Fibroblast of the conjunctiva (primary cell): ENCODE measurements at regions not wholly inside any gene's neighbourhood (a gene's known extent, or its start where the extent isn't known, plus 50 kb on each side); places are given as distances from the start of the nearest gene placed in this dataset.
A peak's percentile ranks its signal among the peaks of the same experiment; 100 is the strongest.

Experiments
- DNase-seq: peaks from one replicate; pipeline ENCODE4 v3.0.0-alpha.2; 2010; ENCODE audit warnings: low read depth

- peak; percentile 75 for DNase-seq
These were observed 119.2 kb upstream of the EDNRA start for GRCh38 chr4:147361726-147362125.

- DNase-seq = peak; percentile 68
These were observed 118.0 kb upstream of the EDNRA start for GRCh38 chr4:147362938-147363337.

- no peak for DNase-seq
These were observed 117.4 kb upstream of the EDNRA start for GRCh38 chr4:147363514-147363913.

- DNase-seq = no peak
These were observed 115.5 kb upstream of the EDNRA start for GRCh38 chr4:147365396-147365795.

GRCh38 chr4:147366164-147366563 lies 114.7 kb upstream of the EDNRA start:
- no peak for DNase-seq

DNA sequence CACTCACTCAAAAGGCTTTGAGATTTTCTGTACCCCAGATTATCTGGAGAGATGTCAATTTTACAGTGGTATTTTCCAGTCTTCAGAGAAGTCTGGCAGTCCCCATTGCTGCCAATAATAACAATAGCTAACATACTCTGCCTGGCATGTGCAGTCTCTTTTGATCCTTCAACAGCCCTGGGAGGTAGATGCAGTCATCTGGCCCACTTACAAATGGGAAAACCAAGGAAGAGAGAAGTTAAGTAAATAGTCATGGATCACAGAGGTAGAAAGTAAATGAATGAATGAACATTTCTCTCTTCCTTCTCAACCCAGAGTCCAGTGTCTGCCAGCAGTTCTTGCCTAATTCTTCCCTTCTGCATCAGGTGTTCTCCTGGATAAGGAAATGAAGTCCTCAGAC lies 113.0 kb upstream of the EDNRA start:
- DNase-seq = peak; percentile 13

DNA sequence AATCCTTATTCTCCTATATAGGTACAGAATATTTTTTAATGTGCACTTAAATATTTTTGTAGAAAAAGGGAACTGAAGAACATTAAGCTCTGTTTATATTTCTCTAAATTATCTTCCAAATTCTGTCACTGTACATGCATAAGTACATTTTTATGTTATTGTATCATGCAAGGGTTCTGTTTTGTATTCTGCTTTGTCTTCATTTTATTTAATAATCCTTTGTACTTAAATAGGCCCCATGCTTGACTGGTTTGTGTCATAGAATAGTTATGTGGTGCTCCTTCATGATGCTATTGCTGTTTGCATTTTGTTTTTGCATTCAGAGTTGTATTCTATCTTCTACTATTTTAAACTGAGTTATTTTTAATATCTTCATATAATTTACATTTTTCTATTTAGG lies 111.9 kb upstream of the EDNRA start:
- no peak for DNase-seq

GRCh38 chr4:147370473-147370872 lies 110.4 kb upstream of the EDNRA start:
- no peak for DNase-seq

DNA sequence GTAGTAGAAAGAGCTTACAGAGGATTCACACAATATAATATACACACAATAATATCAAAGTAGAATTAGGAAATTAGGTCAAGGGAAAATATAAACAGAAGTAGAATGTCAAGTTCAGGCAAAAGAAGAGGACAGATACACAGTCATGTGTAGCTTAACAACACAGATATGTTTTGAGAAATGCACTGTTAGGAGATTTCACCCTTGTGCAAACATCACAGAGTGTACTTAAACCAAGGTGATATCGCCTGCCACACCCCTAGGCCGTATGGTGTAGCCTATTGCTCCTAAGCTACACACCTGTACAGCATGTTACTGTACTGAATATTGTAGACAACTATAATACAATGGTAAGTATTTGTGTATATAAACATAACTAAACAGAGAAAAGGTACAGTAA lies 110.0 kb upstream of the EDNRA start:
- no peak for DNase-seq

DNA sequence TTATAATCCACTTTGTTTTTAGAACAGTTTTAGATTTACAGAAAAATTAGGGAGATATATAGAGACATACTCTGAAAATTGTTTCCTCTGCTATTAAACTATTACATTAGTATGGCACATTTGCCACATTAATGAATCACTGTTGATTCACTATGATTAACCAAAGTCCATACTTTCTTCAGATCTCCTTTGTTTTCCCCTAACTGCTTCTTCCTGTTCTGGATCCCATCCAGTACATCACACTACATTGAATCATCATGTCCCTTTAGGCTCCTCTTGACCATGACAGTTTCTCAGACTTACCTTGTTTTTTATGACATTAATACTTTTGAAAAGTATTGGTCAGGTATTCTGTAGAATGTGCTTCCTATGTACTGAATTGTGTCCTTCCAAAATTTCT lies 109.2 kb upstream of the EDNRA start:
- peak; percentile 13 for DNase-seq

- no peak for DNase-seq
These were observed 102.1 kb upstream of the EDNRA start for GRCh38 chr4:147378780-147379179.

- DNase-seq = no peak
These were observed 99.1 kb upstream of the EDNRA start for GRCh38 chr4:147381749-147382148.

- DNase-seq = no peak
These were observed 92.9 kb upstream of the EDNRA start for GRCh38 chr4:147388018-147388417.

DNA sequence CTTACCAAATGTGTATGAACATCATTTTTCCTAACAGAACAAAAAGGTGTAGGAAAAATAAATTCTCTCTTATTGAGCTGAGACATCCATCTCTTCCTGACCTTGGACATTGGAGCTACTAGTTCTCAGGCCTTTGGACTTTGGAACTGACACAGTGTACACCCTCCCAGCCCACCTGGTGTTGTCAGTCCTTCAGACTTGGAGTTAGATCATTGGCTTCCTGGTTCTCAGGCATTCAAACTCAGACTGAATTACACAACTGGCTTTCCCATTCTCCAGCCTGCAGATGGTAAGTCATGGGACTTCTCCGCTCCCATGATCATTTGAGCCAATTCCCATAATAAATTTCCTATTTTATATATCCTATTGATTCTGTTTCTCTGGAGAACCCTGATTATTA lies 84.8 kb upstream of the EDNRA start:
- no peak for DNase-seq

DNA sequence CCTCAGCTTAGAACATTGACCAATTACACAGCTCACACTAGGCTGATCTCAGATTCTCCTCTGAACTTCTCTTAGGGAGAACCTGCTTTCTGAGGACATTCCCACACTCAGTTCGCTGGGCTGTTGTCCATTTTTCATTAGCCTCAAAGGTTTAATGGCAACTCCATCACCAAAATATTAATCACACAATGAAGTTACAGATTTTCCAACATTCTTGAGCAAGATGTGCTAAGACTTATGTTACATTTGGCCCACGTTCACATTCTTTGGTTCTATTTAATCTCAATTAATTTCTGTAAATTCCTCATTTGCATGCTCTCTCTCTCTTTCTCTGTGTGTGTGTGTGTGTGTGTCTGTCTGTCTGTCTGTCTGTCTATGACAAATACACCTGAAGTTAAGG lies 82.3 kb upstream of the EDNRA start:
- DNase-seq = no peak

GRCh38 chr4:147400721-147401120 lies 80.2 kb upstream of the EDNRA start:
- no peak for DNase-seq

- no peak for DNase-seq
These were observed 79.7 kb upstream of the EDNRA start for GRCh38 chr4:147401221-147401620.

DNA sequence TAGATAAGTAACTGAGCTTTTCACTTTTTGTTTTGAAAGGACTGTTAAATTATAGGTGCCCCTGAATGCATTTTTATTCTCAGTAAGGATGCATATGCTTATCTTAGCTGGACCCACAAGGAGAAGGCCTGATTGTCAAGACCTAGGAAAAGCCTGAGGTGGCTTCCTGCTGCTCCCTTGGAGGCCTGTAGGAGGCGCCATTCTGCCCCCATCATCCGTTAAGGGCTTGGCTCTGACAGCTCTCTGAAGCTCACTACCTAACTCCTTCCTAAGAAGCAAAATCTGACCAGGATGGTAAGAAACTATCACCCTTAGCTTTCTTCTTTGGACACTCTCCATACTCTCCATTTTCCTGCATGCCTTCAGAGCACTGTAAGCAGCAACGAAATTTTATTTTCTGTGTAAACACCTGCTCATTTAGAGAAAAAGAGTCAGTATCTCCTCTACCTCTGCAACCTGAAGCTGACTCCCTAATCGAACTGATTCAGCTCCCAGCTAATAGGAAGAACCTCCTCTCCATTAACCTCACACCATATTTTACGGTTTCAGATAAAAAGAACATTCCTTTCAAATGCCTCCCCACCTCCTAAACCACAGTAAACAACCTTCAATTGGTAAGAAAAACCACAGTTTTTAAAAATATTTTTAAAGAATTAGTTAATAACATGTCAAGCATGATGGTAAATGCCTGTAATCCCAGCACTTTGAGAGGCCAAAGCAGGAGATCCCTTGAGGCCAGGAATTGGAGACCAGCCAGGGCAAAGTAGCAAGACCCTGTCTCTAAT lies 73.4 kb upstream of the EDNRA start:
- no peak for DNase-seq

- DNase-seq = no peak
These were observed 72.7 kb upstream of the EDNRA start for GRCh38 chr4:147408189-147408588.

DNA sequence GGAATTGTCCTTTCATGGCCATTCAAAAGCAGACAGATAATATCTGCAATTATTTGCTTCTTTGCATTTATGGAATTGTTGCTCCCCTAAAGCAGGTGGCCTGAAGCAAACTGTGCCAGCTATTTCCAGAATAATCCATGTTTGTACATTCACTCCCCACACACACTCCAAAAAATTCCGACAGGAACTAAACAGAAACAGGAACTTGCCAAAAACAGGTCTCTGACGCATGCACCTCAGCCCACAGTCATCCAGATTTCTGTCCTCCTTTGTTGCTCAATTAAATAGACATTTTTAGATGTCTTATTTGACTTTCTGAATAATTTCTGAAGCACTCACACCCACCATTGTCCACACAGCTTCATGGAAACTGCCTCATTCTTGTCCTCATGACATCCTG lies 71.5 kb upstream of the EDNRA start:
- DNase-seq = no peak

- DNase-seq = no peak
These were observed 62.7 kb upstream of the EDNRA start for GRCh38 chr4:147418226-147418625.

GRCh38 chr4:147421456-147421855 lies 59.4 kb upstream of the EDNRA start:
- DNase-seq = no peak

DNA sequence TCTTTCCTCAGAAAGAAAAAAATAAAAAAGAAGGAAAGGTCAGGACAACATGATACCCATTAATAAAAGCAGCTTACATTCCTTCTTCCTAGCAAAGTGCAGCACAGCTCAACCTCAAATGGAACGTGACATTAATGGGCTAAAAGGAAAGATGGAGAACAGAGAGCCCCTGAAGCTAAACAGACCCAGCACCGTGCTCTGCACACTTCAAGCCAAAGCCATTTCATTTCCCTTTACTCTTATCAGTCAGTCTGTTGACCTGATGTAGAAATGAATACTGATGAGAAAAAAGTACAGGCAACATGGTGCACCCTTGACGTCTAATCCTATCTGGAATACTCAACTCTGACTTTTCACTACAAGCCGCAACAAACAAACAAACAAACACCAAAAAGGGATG lies 57.7 kb upstream of the EDNRA start:
- DNase-seq = no peak

GRCh38 chr4:147425019-147425418 lies 55.9 kb upstream of the EDNRA start:
- no peak for DNase-seq
